Fibroblast of lung (primary cell): ENCODE measurements at regions not wholly inside any gene's neighbourhood (a gene's known extent, or its start where the extent isn't known, plus 50 kb on each side); places are given as distances from the start of the nearest gene placed in this dataset.

ENCODE experiments used
- DNase-seq, 2 donors: peaks; one replicate each; pipeline versions ENCODE4 v3.0.0 to v3.0.0-alpha.2; 2010; ENCODE audit warnings: low read depth in 2 of 2
- H2AFZ ChIP-seq: 2 replicates; pipeline ENCODE4 v1.5.1; 2012; ENCODE audit warnings: low read length, control low read depth, inconsistent platforms
- H3K27ac ChIP-seq: 2 replicates; pipeline ENCODE4 v1.5.1; 2011; ENCODE audit warnings: low read length, control low read depth; ENCODE audit not compliant: insufficient read depth
- H3K27me3 ChIP-seq: 2 replicates; pipeline ENCODE4 v1.5.1; 2011; ENCODE audit warnings: mild to moderate bottlenecking, low read length; ENCODE audit not compliant: control insufficient read depth, insufficient read depth
- H3K36me3 ChIP-seq: 2 replicates; pipeline ENCODE4 v1.5.1; 2011; ENCODE audit warnings: low read length; ENCODE audit not compliant: control insufficient read depth, insufficient read depth
- H3K4me1 ChIP-seq: 2 replicates; pipeline ENCODE4 v1.5.1; 2011; ENCODE audit warnings: low read length; ENCODE audit not compliant: control insufficient read depth, insufficient read depth; ENCODE audit errors: extremely low read depth
- H3K4me2 ChIP-seq: 2 replicates; pipeline ENCODE4 v1.5.1; 2011; ENCODE audit warnings: low read length, control low read depth; ENCODE audit not compliant: insufficient read depth; ENCODE audit errors: extremely low read depth
- H3K4me3 ChIP-seq, 4 experiments: fragments of 200-600 bp in 1 of 4; sonication (generic) in 1 of 4; replicated peaks in 1 of 4; 2 replicates each; pipeline ENCODE4 v1.5.1; 2011 to 2016; ENCODE audit warnings: low read length in 4 of 4, low read depth in 3 of 4, mild to moderate bottlenecking in 3 of 4, control low read depth in 2 of 4, inconsistent platforms in 1 of 4, mixed read lengths in 1 of 4; ENCODE audit not compliant: insufficient read depth in 1 of 4; ENCODE audit errors: control extremely low read depth in 1 of 4
- H3K79me2 ChIP-seq: 2 replicates; pipeline ENCODE4 v1.5.1; 2012; ENCODE audit warnings: mild to moderate bottlenecking, low read length, inconsistent platforms; ENCODE audit not compliant: control insufficient read depth, insufficient read depth
- H3K9ac ChIP-seq: 2 replicates; pipeline ENCODE4 v1.5.1; 2011; ENCODE audit warnings: mild to moderate bottlenecking, low read length, control low read depth; ENCODE audit not compliant: insufficient read depth
- H3K9me3 ChIP-seq: 2 replicates; pipeline ENCODE4 v1.5.1; 2012; ENCODE audit warnings: low read depth, low read length; ENCODE audit not compliant: control insufficient read depth, insufficient read depth
- H4K20me1 ChIP-seq: 2 replicates; pipeline ENCODE4 v1.5.1; 2011; ENCODE audit warnings: low read length; ENCODE audit not compliant: control insufficient read depth, insufficient read depth; ENCODE audit errors: extremely low read depth
- CTCF ChIP-seq, 2 donors: IDR thresholded peaks in 1 of 2; conservative IDR thresholded peaks in 1 of 2; 1 replicate in 1 of 2; 2 replicates in 1 of 2; pipeline ENCODE4 v1.5.1; 2011 to 2012; ENCODE audit warnings: low read length in 2 of 2, control low read depth in 1 of 2, inconsistent platforms in 1 of 2, low read depth in 1 of 2, mild to moderate bottlenecking in 1 of 2
- EZH2 ChIP-seq: IDR thresholded peaks from 2 replicates; pipeline ENCODE4 v1.5.1; 2012; ENCODE audit warnings: low read length, control low read depth, mild to moderate bottlenecking; ENCODE audit errors: missing control alignments

GRCh38 chr5:50945139-50945538 is 278.7 kb downstream of the PARP8 start:
- Histone ChIP-seq H3K4me2 (no peak overlapping the region), H4K20me1 (no peaks in the 10 kb centered on the region), H3K79me2 (no peaks in the 10 kb centered on the region), H3K4me1 (no peaks in the 10 kb centered on the region), H3K36me3 (no peaks in the 10 kb centered on the region), H3K4me3 (no peak overlapping the region), H2AFZ (no peak overlapping the region), H3K9me3 (no peaks in the 10 kb centered on the region), H3K27ac (no peak overlapping the region), H3K9ac (no peak overlapping the region), H3K27me3 (no peaks in the 10 kb centered on the region)
- DNase-seq: no peak
- TF ChIP-seq CTCF (conservative IDR thresholded peaks at IDR 0.05 in 1 of 2, IDR thresholded peaks at IDR 0.05 in 1 of 2; ENCODE audit: low read depth in 1 of 2, low read length in 2 of 2) (no peak), EZH2 (no peak)

- H3K36me3 ChIP-seq: no peaks in the 10 kb centered on the region
- H3K4me3 ChIP-seq: no peak overlapping the region
- H2AFZ ChIP-seq: no peak overlapping the region
- no peaks in the 10 kb centered on the region for H3K4me1 ChIP-seq
- TF ChIP-seq EZH2 (no peak), CTCF (conservative IDR thresholded peaks at IDR 0.05 in 1 of 2, IDR thresholded peaks at IDR 0.05 in 1 of 2; ENCODE audit: low read depth in 1 of 2, low read length in 2 of 2) (no peak)
- no peaks in the 10 kb centered on the region for H3K9me3 ChIP-seq
- H4K20me1 ChIP-seq: no peaks in the 10 kb centered on the region
- no peak overlapping the region for H3K9ac ChIP-seq
- H3K27ac ChIP-seq: no peak overlapping the region
- no peaks in the 10 kb centered on the region for H3K79me2 ChIP-seq
- DNase-seq: no peak
- H3K4me2 ChIP-seq: no peak overlapping the region
- H3K27me3 ChIP-seq: no peaks in the 10 kb centered on the region
These were observed 281.7 kb downstream of the PARP8 start for GRCh38 chr5:50947906-50948683.

GRCh38 chr5:50953290-50953689 is 286.9 kb downstream of the PARP8 start:
- H3K4me3 ChIP-seq: no peak overlapping the region
- H3K9ac ChIP-seq: no peak overlapping the region
- no peak for DNase-seq
- no peak for TF ChIP-seq CTCF (conservative IDR thresholded peaks at IDR 0.05 in 1 of 2, IDR thresholded peaks at IDR 0.05 in 1 of 2; ENCODE audit: low read depth in 1 of 2, low read length in 2 of 2)
- TF ChIP-seq EZH2: no peak
- H4K20me1 ChIP-seq: no peaks in the 10 kb centered on the region
- no peaks in the 10 kb centered on the region for H3K9me3 ChIP-seq
- no peaks in the 10 kb centered on the region for H3K4me1 ChIP-seq
- H3K4me2 ChIP-seq: no peak overlapping the region
- H3K27me3 ChIP-seq: no peaks in the 10 kb centered on the region
- no peaks in the 10 kb centered on the region for H3K79me2 ChIP-seq
- H2AFZ ChIP-seq: no peak overlapping the region
- H3K36me3 ChIP-seq: no peaks in the 10 kb centered on the region
- no peak overlapping the region for H3K27ac ChIP-seq
